Activated CD4-positive, alpha-beta T cell treated with anti-CD3 and anti-CD28 coated beads, Interleukin-2, Interleukin-4, amounts not matched to agents 100 ng/mL and 50 ng/mL, durations not matched to agents 16 hours and 8 hours (primary cell): ENCODE measurements at regions not wholly inside any gene's neighbourhood (a gene's known extent, or its start where the extent isn't known, plus 50 kb on each side); places are given as distances from the start of the nearest gene placed in this dataset.

ENCODE experiments used
- DNase-seq: peaks from one replicate; pipeline ENCODE4 v3.0.0-alpha.2; 2020; ENCODE audit warnings: low spot score

DNA sequence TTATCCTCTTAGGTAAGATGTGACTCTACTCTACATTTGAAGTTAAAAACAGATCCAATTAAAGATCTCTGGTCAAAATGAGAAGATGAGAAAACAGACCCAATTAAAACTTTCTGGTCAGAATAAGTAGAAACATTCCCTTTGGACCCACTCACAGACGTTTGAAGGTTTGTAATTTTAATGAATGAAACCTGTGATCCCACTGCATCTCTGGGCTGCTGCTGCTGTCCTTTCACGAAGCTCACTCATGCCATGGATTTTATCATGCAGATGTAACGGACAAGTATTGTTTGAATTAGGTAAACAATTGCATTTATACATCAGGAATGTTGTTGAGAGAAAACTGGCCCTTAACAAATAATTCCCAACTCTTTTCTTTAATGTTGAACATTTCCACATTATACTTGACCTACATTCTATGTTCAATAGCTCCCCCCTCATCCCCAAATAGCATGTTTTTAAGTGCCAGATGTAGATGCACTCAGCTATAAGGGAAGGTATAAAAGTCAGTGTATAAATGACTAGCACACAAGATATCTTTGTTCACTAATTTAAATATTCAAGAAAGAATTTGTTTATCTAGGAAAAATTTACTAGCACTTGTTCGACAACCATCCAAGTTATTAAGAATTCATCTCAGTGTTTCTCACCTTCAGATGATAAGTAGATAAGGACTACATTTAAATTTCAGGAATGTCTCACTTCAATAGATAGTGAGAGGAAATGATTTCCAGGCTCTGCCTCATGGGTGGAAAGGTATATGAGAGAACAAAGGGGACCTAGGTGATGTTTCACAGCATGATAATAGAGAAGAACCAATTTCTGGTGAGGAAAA is 202.3 kb upstream of the LMNTD1 start:
- DNase-seq, result no peak

GRCh38 chr12:25755971-25756260 is 202.6 kb upstream of the RASSF8 start:
- DNase-seq, result no peak

DNA sequence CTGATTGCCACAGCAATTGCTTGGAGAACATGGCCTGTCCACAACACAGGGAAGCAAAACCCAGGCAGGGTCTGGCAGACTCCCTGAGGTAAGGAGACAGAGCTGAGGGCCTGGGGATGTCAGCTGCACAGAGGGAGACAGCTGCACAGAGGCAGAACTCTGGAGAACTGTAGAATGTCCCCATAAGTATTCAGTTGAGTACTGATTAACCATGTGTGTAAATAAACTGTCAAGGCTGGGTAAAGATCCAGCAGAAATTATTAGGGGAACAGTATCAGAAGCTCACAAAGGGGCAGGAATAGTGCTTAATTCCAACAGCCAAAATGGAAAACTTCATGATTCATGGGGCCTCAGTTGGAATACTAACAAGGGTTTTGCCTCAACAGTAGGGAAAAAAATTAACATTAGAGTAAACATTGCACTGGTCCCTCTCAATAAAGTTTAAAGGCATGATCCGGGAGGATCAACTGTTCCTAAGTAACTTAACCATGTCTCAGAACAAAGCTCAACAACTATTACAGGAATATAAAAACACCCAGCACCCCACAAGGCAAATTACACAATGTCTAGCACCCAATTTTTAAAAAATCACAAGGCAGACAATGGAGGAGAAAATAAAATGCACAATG is 201.3 kb upstream of the RASSF8 start:
- DNase-seq, result no peak

DNA sequence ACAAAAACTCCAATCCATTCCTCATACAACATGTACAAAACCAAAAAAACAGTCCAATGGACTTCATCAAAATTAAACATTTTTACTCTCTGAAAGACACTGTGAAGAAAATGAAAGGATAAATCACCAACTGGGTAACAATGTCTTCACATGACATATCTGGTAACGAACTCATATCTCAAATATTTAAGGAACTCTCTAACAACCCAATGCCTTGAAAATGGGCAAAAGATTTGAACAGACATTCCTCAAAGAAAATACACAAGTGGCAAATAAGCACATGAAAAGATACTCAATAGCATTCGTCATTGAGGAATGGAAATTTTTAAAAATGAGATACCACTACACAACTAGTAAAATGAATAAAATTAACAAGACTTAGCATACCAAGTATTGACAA is 198.7 kb upstream of the RASSF8 start:
- DNase-seq, result no peak

DNA sequence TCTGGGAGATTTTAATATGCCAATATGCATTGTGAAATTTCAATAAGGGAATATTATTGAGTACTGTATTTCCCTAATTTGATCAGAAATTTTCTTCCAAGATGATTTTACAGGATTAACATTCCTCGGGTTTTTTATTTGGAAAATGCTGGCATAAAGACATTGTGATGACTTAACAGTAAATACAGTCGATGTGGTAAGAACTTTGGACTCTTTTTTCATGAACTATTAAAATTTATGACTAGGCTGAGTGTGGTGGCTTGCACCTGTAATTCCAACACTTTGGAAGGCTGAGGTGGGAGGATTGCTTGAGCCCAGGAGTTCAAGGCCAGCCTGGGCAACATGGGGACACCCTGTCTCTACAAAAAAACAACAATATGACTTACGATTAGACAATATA is 197.1 kb upstream of the RASSF8 start:
- no peak for DNase-seq

DNA sequence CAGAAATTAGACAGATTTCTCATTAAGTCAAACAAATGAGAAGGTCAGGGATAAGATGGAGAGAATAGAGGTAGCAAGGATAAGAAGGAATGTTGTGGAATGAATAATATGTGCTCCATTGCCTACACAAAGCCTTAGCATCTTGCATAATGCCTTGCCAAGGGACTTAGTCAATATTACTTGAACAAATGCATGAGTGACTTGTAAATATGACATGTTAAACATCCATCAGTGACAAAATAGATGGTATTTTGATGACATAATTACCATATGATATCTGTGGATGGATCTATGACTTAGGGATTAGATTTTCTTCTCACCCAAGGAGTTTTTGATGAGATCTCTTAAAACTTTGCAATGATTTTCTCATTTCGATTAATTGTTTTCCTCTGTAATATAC is 194.1 kb upstream of the RASSF8 start:
- DNase-seq, result no peak

GRCh38 chr12:25764892-25765291 is 193.6 kb upstream of the RASSF8 start:
- DNase-seq, result no peak

GRCh38 chr12:25767606-25768005 is 190.9 kb upstream of the RASSF8 start:
- no peak for DNase-seq

DNA sequence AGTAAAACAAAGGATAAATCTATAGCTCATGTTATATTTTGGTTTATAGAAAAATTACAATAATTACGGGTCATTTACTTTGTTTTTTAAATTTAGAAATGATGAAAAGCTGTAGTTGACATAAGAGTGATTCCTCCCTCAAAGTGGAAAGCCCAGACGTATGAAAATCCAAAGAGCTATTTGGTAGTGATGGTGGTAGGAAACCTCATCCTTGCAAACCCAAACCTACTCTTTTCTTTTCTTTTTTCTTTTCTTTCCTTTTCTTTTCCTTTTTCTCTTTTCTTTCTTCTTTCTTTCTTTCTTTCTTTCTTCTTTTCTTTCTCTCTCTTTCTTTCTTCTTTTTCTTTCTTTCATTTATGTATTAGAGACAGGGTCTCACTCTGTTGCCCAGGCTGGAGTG is 190.3 kb upstream of the RASSF8 start:
- DNase-seq, result no peak

DNA sequence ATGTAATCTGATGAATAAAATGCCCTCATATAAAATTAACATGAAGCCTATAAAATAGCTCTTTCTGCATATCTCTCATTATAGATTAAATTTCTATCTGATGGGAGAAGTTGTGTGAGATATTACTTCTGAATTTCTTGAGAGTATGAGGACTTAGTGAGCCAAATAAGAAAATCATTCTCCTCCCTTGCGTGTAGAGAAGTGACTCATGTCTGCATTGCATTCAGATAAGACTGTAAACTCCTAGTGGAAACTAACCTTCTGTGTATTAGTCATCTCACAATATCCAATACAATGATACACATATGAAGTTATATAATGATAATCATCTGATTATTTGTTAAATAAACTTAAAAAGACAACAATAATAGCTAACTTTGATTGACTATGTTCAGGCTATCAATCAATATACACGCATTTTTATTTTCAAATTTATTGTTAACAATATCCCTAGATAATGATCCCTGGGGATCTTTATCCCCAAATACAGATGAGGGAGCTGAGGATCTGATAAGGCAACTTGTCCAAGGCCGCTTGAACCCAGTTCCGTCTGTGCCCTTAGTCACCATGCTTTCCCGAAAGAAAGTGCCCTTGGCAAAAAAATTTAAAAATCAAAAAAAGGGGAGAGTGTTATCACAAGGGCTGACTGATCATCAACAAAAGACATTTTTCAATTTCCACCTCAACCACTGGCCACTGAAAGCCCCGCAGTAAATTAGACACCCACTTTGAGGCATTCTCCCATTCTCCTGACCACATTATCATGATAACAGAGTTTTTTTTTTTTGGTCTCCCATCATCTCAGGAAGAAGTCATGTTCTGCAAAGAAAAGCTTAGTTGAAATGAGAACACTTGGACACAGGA is 189.2 kb upstream of the RASSF8 start:
- no peak for DNase-seq

GRCh38 chr12:25771041-25771440 is 187.4 kb upstream of the RASSF8 start:
- DNase-seq, result no peak

DNA sequence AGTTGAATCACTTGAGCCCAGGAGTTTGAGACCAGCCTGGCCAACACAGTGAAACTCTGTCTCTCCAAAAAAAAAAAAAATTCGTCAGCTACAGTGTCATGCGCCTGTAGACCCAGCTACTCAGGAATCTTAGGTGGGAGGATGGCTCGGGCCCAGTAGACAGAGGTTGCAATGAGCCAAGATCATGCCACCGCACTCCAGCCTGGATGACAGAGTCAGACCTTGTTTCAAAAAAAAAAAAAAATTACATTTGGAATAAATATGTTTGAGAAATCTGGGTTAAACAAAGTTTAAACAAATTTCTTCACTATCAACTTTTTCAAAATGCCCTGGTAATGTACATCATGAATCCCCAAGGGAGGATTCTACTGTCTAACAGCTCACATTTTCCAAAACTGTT is 187.0 kb upstream of the RASSF8 start:
- no peak for DNase-seq

DNA sequence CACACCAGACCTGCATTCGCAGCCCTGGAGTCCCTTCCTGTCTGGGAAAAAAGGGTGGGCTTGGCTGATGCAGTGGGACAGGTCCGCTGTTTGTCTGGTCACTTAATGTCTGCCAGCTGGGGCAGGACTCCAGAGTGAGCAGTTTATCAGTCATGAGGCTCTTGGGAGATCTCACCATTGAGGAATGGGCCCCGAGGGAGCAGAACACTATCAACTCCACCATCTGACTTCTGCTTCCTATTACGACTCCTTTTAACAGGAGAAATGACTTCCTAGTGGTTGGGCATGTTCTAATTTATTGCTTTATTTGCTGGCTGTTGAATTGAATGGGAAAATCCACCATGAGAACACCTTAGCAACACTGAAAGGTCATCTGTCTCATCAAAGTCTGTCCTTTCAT is 182.5 kb upstream of the RASSF8 start:
- DNase-seq, result no peak

- DNase-seq, result no peak
Observed at GRCh38 chr12:25780771-25781170, 177.7 kb upstream of the RASSF8 start.

GRCh38 chr12:25781232-25781631 is 177.2 kb upstream of the RASSF8 start:
- DNase-seq, result no peak

DNA sequence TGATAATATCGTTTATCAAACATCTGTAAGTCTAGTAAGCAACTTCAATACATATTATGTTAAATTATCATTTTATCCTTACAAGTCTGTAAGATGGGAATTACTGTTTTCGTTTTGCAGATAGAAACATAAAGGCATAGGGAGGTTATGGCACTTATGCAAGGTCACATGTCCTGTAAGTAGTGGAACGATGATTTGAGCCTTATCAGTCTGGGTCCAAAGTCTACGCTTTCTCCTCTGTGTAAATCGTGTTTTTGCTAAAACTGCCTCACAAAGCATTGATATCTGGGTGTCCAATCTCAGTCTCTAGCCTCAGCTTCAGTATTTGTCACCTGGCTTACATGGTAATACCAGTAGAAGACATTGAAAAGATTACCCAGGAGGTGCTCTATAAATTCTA is 174.9 kb upstream of the RASSF8 start:
- no peak for DNase-seq

- DNase-seq, result no peak
Observed at GRCh38 chr12:25784669-25785068, 173.8 kb upstream of the RASSF8 start.

GRCh38 chr12:25785134-25785533 is 173.3 kb upstream of the RASSF8 start:
- DNase-seq, result no peak

DNA sequence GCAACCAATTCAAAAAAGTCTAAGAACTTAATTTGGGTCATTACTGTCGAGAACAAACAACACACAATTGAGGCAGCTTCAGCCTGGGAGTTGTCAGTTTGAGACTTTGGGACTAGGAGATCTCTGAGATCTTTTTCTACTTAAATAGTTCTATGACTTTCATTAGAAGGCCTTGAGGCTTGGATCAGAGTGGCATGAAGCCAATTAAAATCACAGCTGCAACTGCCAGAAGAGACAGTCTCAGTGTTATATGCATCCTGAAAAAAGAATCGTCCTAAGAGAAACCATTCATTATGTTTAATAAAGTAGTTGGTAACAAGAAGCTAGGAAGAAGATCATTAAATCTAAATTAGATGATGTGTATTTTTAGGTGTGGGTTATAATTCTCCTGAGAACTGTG is 170.8 kb upstream of the RASSF8 start:
- no peak for DNase-seq

GRCh38 chr12:25788707-25789442 is 169.6 kb upstream of the RASSF8 start:
- no peak for DNase-seq

DNA sequence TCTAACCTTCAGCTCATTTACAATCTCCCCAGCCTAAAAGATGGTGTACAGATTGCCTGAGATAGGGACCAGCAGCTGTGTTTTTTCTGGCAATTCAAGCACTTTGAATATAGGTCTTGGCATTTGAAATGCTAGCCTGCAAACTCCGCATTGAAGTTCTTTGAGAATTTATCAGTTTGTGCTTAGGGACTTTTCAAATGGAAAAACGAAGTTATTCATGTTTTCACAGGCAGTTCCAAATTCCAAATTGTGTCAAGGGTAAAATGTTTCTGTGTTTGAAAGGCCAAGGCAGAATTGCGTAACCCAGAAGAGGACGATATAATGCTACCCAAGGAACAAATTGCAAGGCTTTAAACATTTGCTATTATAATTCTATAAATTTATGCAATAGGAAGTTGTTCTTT is 168.9 kb upstream of the RASSF8 start:
- no peak for DNase-seq

GRCh38 chr12:25792031-25792430 is 166.5 kb upstream of the RASSF8 start:
- DNase-seq, result no peak
